KMS-11 (cell line): ENCODE measurements at regions not wholly inside any gene's neighbourhood (a gene's known extent, or its start where the extent isn't known, plus 50 kb on each side); places are given as distances from the start of the nearest gene placed in this dataset.

Source experiments
- H2AFZ ChIP-seq: fragments of 200-600 bp; sonication (generic); 2 replicates; pipeline ENCODE4 v1.6.1; 2016; ENCODE audit warnings: antibody characterized with exemption, mixed run types, low read depth
- H3K27ac ChIP-seq: fragments of 200-600 bp; sonication (generic); 2 replicates; pipeline ENCODE4 v1.6.1; 2016; ENCODE audit warnings: mild to moderate bottlenecking, mixed run types
- H3K27me3 ChIP-seq: fragments of 200-600 bp; sonication (generic); 2 replicates; pipeline ENCODE4 v1.6.1; 2017; ENCODE audit warnings: mild to moderate bottlenecking, low read depth, mixed run types, moderate library complexity; ENCODE audit not compliant: insufficient read depth
- H3K36me3 ChIP-seq: fragments of 200-600 bp; sonication (generic); 2 replicates; pipeline ENCODE4 v1.6.1; 2017; ENCODE audit warnings: mild to moderate bottlenecking, mixed run types; ENCODE audit not compliant: insufficient read depth
- H3K4me1 ChIP-seq: fragments of 200-600 bp; sonication (generic); 2 replicates; pipeline ENCODE4 v1.6.1; 2016; ENCODE audit warnings: mild to moderate bottlenecking, low read depth, mixed run types; ENCODE audit not compliant: poor library complexity, severe bottlenecking
- H3K4me2 ChIP-seq: fragments of 200-600 bp; sonication (generic); 2 replicates; pipeline ENCODE4 v1.7.0; 2016; ENCODE audit warnings: mild to moderate bottlenecking, mixed run types
- H3K4me3 ChIP-seq: fragments of 200-600 bp; sonication (generic); IDR thresholded peaks from 2 replicates; pipeline ENCODE4 v1.6.1; 2017; ENCODE audit warnings: low read depth, low read length, mixed read lengths; ENCODE audit not compliant: insufficient read depth
- H3K79me2 ChIP-seq: fragments of 200-600 bp; sonication (generic); 2 replicates; pipeline ENCODE4 v1.6.1; 2016; ENCODE audit warnings: low read depth, mixed run types; ENCODE audit not compliant: insufficient read depth
- H3K9ac ChIP-seq: fragments of 200-600 bp; sonication (generic); 2 replicates; pipeline ENCODE4 v1.6.1; 2016; ENCODE audit warnings: mild to moderate bottlenecking, mixed run types
- H4K20me1 ChIP-seq: fragments of 200-600 bp; sonication (generic); 2 replicates; pipeline ENCODE4 v1.6.1; 2016; ENCODE audit warnings: mild to moderate bottlenecking, mixed run types; ENCODE audit not compliant: insufficient read depth
- CTCF ChIP-seq: fragments of 200-600 bp; sonication (generic); conservative IDR thresholded peaks from 2 replicates; pipeline ENCODE4 v1.6.1; 2017; ENCODE audit warnings: low read depth, mild to moderate bottlenecking, antibody characterized with exemption, low read length, moderate library complexity, mixed read lengths

- no peaks in the 10 kb centered on the region for H3K79me2 ChIP-seq
Observed at GRCh38 chr1:96256130-96256790, 465.3 kb upstream of the PTBP2 start.

GRCh38 chr1:96259399-96259798, 462.2 kb upstream of the PTBP2 start:
- Histone ChIP-seq H3K27me3 (no peaks in the 10 kb centered on the region), H3K79me2 (no peaks in the 10 kb centered on the region), H3K4me1 (no peaks in the 10 kb centered on the region), H3K4me3 (no peak overlapping the region), H3K27ac (no peak overlapping the region), H3K36me3 (no peaks in the 10 kb centered on the region), H2AFZ (no peak overlapping the region), H4K20me1 (no peaks in the 10 kb centered on the region), H3K4me2 (no peak overlapping the region), H3K9ac (no peak overlapping the region)
- TF ChIP-seq CTCF = no peak

More at GRCh38 chr1:96256130-96256790, 465.3 kb upstream of the PTBP2 start:
- Histone ChIP-seq H3K9ac (no peak overlapping the region), H3K36me3 (no peaks in the 10 kb centered on the region), H4K20me1 (no peaks in the 10 kb centered on the region), H3K27ac (no peak overlapping the region), H2AFZ (no peak overlapping the region), H3K4me2 (no peak overlapping the region), H3K4me3 (no peak overlapping the region), H3K4me1 (no peaks in the 10 kb centered on the region), H3K27me3 (no peaks in the 10 kb centered on the region)
- no peak for TF ChIP-seq CTCF

- H3K4me3 ChIP-seq = no peak overlapping the region
- no peaks in the 10 kb centered on the region for H4K20me1 ChIP-seq
- H3K4me1 ChIP-seq = no peaks in the 10 kb centered on the region
- no peak for TF ChIP-seq CTCF
- no peak overlapping the region for H2AFZ ChIP-seq
- H3K27ac ChIP-seq = no peak overlapping the region
- H3K36me3 ChIP-seq = no peaks in the 10 kb centered on the region
- no peaks in the 10 kb centered on the region for H3K79me2 ChIP-seq
- no peaks in the 10 kb centered on the region for H3K27me3 ChIP-seq
- H3K4me2 ChIP-seq = no peak overlapping the region
- H3K9ac ChIP-seq = no peak overlapping the region
Observed at GRCh38 chr1:96281491-96281890, 440.1 kb upstream of the PTBP2 start.

GRCh38 chr1:96290033-96290432, 431.6 kb upstream of the PTBP2 start:
- TF ChIP-seq CTCF = no peak
- H3K9ac ChIP-seq = no peak overlapping the region
- H3K4me1 ChIP-seq = no peaks in the 10 kb centered on the region
- H3K4me3 ChIP-seq = no peak overlapping the region
- no peak overlapping the region for H2AFZ ChIP-seq
- H3K27me3 ChIP-seq = no peaks in the 10 kb centered on the region
- no peak overlapping the region for H3K4me2 ChIP-seq
- H3K36me3 ChIP-seq = no peaks in the 10 kb centered on the region
- no peaks in the 10 kb centered on the region for H4K20me1 ChIP-seq
- H3K79me2 ChIP-seq = no peaks in the 10 kb centered on the region
- no peak overlapping the region for H3K27ac ChIP-seq
